Fibroblast of skin of right biceps (primary cell): ENCODE measurements at regions not wholly inside any gene's neighbourhood (a gene's known extent, or its start where the extent isn't known, plus 50 kb on each side); places are given as distances from the start of the nearest gene placed in this dataset.

ENCODE experiments used
- DNase-seq: peaks from one replicate; pipeline ENCODE4 v3.0.0-alpha.2; 2013

DNA sequence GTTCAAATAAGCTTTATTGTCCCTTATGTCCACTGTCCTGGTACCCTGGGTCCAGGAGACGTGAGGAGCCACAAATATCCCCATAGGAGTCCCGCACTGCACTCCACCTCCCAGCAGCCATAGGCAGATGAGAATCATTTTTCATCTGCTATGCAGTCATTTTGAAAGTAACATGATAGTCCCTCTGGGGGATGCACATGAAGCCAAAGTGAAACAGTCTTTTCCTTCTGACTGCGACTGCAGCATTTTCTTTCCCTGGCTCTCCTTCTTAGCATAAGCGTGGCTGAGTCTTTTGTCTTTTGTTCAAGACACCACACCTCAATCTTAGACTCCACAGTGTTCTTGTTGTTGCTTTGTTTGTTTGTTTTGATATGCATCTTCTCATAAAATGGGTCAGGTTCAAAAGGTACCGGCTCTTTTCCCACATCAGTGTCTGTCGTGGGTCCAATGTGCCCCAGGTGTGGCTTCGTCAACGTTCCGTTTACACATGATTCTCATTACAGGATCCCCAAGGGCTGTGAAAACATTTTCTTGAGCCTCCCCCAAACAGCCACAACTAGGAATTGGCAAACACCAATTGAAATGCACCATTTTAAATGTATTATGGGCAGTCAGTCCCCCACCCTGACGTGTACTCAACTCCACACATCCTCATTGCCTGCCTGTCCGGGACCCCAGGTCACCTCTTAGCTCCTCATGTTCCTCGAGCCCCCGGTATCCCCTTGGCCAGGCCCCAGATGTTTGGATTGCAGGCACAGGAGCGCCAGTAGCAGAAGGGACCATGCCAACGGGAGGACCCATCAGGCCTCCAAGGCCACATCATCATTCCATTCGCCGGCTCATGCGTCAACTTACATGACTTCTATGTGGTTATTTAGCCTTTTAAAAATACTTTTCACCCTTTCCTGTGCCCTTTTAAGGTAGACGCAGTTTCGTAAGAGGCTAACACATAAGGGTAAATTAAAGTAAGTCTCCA is 237.8 kb upstream of the DAPK1 start:
- DNase-seq: peak; percentile 74

DNA sequence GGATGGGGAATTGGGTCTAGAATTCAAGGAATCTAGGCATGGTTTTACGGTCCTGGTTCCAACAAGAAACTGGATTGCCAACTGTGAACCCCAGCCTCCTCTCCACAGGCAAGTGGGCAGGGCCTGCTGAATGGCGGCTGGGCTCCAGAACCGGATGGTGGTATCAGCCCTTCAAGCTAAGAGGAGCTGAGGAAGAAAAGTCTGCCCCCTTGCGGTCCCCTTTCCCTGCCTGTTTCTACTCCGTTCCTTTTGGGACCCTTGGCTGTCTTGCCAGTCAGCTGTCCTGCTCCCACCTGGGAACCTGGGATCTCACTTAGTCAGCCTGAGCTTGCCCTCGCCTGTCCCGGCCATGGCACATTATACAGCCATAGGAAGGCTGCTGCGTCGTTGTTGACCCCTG is 234.4 kb upstream of the DAPK1 start:
- DNase-seq: no peak

DNA sequence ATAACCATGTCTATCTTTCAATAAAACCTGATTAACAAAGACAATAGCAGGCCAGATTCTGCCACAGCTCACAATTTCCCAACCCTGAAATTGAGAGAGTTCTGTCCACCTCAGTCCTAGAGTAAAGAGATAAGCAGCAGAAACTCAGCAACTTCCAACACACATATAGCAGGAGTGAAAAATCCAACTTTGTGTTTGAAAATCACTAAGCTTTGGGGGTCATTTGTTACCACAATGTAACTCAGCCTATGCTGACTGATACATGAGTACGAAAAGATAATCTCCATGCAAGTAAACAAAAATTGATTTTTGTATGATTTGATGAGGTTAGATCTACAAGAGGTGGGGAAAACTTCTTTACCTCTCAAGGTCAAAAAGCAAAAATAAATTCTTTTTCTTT is 231.0 kb upstream of the DAPK1 start:
- no peak for DNase-seq

DNA sequence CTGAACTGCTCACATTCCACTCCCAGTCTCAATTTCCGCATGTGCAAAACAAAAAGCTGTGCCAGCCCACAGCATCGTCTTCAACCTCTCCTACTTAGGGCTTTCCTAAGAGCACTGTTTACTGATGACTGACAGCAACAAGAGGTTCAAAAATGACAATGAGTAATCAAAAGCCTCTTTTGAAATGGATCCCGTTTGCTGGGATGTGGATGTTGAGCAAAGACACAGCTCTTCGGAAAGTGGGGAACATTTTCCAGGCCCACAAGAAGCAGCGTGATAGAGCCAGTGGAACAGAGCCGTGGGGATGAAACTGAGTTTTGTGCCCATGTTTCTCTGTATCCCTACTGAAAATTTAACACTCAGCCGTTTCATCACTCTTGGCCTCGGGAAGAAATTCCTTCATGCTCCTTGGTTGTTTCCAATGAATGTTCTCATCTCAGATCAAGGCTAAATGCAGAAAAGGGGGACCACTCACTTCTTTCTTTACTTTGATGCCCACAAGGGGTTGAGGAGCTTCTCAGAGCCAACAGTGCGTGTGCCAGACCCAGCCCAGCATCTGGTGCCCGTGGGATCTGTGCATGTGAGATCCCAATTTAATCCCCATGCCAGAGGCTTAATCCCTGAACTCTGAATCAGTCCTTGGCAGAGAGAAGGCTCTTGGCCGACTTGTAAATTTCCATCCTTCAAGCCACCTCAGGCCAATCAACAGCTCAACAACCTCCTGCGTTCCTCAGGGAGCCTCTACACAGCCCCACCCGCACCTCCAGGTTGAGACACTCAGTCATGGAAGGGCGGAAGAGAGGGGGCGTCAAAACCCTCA is 230.2 kb upstream of the DAPK1 start:
- DNase-seq: peak; percentile 59

DNA sequence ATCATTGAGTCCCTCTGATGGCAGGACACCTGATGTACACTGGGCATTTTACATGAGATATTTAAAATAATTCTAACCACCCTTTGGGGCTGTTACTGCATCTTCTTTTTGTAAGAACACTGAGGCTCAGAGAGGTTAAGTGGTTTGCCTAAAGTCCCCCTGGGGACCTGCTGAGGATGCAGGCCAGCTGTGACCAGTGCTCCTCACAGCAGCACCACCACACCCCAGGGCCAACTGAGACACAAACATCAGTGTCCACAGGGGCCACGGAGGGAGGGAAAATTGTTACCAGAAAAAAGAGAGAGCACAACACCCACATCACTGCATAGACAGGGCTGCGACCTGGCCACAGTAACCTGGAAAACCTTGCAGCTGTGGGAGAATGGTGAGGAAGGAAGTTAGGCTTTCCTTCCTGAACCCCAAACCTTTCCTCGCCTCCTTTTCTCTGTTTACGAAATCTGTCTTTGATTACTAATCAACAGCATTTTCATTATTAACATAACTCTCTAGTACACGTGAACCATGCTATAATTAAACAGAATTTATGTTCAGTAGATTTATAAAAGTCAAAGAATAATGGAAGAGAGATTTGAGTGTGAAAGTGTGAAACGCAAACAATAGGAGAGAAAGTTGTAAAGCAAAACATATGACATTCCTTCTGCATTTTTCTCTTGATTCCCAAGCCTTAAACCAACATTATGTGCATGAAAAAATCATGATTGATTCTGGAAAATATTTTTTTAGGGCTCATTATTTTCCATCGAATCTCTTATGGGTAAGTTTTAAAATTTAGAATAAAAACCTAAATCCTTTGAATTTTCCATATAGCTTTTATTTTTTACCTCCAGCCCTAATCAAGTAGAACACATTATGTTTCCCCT is 228.1 kb upstream of the DAPK1 start:
- peak; percentile 47 for DNase-seq

DNA sequence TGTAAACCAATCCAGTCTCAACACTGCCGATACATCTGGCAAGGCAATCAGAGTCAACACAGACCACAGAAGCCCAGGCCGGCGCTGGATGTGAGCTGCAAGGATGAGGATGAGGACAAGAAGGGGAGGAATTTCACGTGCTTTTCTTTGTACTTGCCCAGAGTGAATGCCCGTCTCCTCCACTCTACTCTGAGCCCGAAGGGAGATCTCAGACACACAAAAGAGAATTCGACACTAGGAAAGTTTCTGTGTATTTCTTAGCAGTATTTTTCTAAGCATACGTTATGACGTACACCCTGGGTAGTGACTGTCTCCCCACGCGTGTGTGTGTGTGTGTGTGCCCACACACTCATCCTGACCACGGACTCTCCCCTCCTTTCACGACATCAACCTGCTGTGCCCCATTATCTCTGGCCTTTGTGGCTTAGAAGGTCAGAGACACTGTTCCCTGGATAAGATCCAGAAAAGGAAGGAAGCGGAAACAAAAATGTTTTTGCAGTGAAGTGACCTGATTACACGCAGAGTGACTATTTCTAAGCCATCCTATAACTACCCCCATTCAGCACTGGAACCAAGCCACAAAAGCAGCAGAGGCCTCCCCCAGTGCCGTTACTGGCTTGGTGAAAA is 227.3 kb upstream of the DAPK1 start:
- DNase-seq: peak; percentile 88

DNA sequence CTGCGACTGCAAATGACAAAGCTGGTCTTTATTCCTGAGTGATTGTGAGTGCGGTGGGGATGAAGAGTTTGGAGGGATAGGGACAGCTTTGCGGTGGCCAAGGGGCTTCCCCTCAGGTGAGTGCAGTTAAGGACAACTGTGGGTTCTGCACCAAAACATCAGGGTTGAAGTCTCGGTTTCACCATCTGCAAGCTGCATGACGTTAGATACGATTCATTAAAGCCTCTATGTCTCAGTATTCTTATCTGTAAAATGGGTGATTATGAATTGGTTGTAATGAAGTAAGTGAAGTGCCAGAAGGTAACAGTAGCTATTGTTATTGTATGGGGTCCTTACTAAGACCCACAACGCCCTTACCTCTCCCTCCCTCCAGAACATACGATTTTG is 226.8 kb upstream of the DAPK1 start:
- no peak for DNase-seq

DNA sequence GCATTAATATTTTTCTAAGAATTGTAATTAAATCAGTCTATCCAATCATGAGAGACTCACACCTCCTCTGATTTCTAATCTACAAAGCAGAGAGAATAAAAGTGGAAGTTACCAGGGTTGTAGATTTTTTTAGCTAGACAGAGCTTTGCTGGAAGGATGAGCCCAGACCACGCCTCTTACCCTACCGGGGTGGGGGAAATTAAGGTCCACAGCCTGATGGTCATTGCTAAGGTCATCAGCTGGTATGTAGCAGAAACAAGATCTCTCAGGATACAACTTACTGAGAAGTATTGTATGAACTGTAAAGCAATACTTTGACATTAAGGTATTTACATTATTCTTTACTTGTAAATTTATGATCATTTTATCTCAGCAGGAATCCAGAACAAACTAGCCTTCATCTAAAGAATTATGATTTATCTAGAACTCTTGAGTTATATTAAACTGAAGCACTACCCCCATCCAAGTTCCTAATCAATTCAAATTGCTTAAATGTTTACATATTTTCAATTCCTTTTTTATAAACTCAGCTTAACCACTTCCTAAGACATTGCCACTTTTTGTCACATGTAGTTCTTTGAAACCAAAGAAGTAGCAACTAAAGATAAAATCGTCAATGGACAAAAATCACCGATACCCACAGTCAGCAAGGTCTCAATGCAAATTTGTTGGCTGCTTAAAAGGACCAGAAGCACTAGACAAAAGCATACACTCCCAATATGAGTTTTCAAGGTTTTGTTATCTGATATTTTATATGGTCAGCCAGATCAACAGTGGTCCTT is 225.8 kb upstream of the DAPK1 start:
- DNase-seq: peak; percentile 63

DNA sequence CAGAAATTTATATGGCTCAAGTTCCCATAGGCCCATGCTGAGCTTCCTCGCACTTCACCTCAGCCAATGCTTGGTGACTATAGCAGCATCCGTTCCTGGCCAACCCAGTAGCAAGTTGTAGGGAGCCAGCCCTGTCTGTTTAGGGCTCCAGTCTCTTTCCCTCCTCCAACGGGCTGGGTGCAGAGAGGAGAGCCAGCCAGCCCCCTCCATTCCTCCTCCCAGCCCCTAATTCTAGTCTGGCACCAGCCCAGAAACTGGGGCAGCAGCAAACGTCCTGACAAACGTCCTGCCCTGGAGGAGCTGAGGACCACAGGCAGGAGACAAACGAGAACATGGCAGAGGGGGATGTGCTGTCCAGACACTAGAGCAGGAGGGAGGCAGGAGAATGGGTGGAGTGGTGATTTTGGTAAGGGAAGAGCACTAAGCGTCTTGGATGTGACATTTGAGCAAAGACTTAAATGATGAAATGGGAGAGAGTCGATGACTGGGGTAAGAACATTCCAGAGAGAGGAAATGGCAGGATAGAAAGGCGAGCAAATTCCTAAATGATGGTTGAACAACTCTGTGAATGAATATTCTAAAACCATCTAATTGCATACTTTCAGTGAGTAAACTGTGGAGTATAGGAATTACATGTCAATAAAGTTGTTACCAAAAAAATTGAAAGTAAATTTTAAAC is 222.5 kb upstream of the DAPK1 start:
- peak; percentile 78 for DNase-seq

DNA sequence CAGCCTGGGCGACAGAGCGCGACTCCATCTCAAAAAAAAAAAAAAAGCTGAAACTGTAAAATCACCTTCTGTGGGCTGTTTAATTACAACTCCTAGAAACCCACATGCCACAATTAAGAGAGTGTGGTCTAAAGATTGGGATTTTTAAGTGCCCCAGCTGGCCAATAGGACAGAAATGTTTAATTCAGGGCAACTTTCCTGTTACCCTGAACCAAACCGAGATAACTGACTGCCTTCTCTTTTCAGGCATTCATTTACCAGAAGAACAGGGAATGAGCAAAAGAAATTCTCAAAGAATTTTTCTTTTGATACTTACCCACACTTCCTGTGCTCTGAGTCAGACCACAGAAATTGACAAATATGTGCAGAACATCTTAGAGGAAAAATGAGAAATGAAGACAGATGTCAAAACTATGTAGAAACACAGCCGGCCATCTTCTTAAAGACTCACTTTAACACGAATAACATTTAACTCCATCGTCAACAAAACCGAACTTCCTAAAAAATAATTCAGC is 221.3 kb upstream of the DAPK1 start:
- peak; percentile 95 for DNase-seq

DNA sequence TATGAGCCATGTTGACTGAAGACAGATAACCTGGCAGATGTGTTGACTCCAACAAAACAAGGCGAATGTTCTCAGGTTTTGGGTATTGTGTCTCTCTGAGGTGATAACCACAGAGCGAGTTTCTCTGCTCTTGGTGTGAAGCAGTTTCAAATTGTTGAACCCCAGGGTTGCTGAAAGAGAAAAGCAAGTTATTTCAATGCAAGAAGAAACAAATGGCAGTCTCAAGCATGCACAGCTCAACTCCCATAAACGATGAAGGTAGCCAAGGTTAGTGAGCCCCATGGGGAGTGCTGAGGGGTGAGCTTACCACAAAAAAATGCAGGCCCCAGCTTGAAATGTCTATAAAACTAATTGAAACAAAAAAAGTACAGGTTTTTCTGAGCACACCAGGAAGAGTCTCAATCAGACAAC is 220.8 kb upstream of the DAPK1 start:
- peak; percentile 92 for DNase-seq

DNA sequence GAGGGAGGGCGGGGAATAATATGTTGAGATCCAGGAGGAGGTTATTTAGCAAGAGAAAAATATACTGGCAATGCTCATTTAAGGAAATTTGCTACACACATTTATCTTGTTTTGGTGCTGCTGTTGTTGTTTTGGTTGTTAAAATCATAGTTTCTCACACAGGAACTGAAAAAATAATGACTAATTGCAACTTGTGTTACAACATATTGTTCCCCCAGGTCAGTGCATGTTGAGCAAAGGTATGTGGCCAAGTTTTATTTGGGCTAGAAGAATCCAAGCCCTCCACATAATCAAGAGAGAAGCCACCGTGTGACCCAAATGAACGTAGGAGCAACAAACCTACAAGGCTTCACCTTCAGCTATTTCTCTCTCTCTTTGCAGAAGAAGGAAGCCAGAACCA is 220.3 kb upstream of the DAPK1 start:
- DNase-seq: no peak

DNA sequence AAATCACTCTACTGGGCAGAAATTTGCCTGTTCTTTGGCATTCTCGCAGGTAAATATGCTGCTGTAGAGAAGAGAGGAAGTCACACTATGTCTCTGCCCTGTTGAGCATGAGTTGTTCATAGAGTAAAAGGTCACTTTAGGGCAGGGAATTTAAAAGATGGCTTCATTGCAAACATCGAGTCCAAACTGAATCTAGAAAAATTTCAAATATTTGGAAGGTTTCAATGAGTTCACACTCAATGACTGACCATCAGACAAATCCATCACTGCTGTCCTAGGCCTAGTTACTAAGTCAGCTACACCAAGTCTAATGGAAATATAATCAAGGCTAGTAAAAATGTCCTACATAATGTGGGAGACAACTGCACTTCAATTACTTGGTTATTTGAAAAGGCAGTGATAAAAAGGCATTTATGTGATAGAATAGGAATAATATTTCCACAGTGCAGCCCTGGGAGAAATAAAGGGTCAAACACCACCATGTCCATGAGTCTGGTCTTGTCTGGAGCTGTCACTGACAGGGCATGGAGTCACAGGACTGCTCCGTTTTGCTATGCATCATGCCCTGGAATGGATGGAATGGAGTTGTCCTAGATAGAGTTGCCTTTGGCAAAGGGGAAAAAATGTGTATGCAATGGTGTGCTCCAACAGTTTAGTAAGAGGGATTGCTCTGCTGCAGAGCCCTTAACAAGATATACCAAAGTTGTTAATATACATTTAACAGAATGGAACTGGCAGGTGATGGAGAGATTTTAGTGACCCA is 218.5 kb upstream of the DAPK1 start:
- DNase-seq: peak; percentile 66

DNA sequence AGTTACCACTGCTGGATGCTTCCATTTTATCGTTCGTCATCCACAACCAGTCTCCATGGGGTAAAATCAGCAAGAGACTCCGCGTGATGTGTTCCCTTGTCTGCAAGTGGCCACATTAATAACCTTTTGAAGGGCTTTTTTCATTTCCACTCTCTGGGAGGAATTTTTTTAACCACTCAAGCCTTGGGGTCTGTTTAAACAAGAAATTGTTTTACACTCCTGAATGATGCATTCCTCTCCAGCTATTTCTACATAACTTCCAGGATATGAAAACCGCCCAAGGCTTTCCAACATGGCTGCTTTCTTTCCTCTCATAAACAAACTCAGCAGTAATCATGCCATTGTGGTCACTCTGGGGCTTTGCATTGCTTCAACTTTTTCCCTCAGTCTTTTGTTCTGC is 217.2 kb upstream of the DAPK1 start:
- DNase-seq: peak; percentile 97

DNA sequence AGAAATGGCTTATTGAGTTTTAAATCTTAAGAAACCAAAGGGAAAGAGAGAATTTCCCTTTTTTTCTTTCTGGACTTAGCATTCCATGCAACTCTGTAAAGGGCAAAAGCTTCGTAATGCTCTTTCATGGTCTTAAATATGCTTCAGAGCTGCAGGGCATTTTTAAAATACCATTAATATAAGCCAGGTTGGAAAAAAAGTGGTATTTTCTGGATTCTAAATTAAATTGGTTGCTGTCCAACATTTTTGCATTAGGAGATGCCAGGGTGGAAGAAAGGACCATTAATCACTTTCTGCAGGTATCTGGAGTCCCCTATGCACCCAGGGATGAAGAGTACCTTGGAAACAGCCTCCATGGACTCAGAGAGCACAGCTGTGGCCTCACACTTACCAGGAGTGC is 215.1 kb upstream of the DAPK1 start:
- DNase-seq: no peak

DNA sequence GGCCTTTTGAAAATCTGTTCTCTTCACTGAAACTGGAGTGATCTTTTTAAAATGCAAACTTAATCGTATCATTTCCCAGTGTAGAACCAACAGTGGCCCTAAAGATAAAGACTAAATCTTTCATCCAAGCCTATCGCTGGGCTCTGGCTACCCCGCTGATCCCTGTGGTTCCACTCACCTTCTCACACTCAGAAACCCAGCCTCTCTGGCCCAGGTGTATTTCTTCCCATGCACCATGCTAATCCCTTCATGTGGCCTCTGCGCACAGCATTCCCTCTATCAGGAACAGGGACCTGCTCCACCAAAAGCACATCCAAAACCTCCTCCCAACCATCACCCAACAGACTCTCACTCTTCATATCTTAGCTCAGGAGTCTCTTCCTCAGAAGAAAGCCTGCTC is 214.1 kb upstream of the DAPK1 start:
- DNase-seq: no peak

DNA sequence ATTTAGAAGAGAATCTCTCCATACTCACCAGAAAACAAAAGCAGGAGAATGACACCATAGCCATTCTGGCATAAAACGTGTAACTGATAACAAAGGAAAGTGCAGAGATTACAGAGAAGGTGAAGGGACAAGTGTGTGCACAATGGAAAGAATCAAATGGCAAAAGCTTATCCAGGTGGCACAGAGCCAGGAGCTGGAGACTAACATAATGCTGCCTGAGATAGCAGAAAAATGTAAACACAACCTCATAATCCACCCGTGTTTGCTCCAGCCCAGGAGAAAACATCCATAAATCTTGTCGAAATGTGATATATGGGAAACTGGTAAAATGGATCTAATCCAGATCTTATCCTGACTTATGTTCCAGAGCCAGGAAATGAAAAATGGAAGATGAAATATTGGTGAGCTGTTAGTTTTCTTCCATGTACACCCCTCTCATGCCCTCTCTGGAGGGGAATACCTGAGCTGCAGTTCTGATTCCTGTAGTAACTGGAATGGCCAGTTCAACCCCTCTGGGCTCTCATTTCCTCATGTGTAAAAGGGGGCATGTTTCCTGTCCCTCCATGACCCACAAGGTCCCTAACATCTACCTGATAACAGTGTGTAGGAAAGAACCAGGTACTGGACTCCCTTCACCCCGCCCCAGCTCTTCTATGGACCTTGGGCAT is 212.3 kb upstream of the DAPK1 start:
- DNase-seq: peak; percentile 47

DNA sequence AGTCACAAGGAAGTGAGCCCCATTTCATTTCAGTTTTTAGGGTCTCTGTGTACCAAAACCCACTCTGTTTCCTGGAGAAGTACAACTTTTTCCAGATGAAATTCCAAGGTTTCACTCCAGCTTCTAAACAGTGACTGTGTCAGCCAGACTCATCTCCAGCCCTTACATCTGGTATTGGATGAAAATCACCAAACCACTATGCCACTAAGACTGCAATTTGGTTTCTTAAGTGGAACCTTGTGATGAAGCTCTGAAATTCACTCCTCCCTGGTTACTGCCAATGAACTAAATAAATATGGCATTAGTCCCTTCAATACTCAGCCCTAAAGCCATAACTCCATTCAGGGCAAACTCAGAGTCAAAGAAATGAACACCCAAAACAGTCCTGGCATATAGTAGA is 211.2 kb upstream of the DAPK1 start:
- DNase-seq: no peak
